GM12878 (cell line): ENCODE measurements at regions not wholly inside any gene's neighbourhood (a gene's known extent, or its start where the extent isn't known, plus 50 kb on each side); places are given as distances from the start of the nearest gene placed in this dataset.

Source experiments
- ATAC-seq: fragments of 200-7000 bp; cut with Tn5 transposase; 3 replicates; pipeline ENCODE4 v1.9.1; 2020; ENCODE audit warnings: mild to moderate bottlenecking, moderate library complexity
- BruUV-seq: library from RNA; stranded (reverse); fragments of 400-500 nt; replicated peaks from 2 replicates; lab custom pipeline; 2021; lab: Mats Ljungman, UMichigan
- CTCF ChIA-PET: fragments of 300-600 bp; sonication (Branson Sonifier 250); formaldehyde crosslinking; extraction: SDS; loops from one replicate; lab custom pipeline; 2021; ENCODE audit warnings: inconsistent platforms; lab: Yijun Ruan, JAX
- POLR2A ChIA-PET: fragments of 350-600 bp; formaldehyde crosslinking; extraction: SDS; loops from one replicate; lab custom pipeline; 2021; ENCODE audit warnings: inconsistent platforms; lab: Charles Lee
- RAD21 ChIA-PET: fragments of 300-600 bp; sonication (Branson Sonifier 250); formaldehyde crosslinking; loops from one replicate; lab custom pipeline; 2023; ENCODE audit warnings: antibody characterized with exemption; ENCODE audit not compliant: unreplicated experiment; lab: Charles Lee
- SMC1A ChIA-PET: fragments of 300-600 bp; sonication (Branson Sonifier 250); formaldehyde crosslinking; loops from one replicate; lab custom pipeline; 2023; ENCODE audit not compliant: unreplicated experiment, uncharacterized antibody; lab: Charles Lee
- DNase-seq: peaks from one replicate; pipeline ENCODE4 v3.0.0-alpha.2; 2011; ENCODE audit warnings: low read depth, low spot score
- FAIRE-seq: peaks from 3 replicates; lab custom pipeline; 2011; peaks lifted over from hg19 to GRCh38; lab: Jason Lieb, UNC
- H2AFZ ChIP-seq: 2 replicates; pipeline ENCODE4 v1.6.0; 2011; ENCODE audit warnings: low read depth, low read length, control low read depth; ENCODE audit not compliant: control insufficient read depth
- H3K27ac ChIP-seq: 2 replicates; pipeline ENCODE4 v1.5.1; 2011; ENCODE audit warnings: control low read depth; ENCODE audit not compliant: control insufficient read depth, insufficient read depth
- H3K27me3 ChIP-seq, 2 experiments: replicated peaks in 1 of 2; 2 replicates each; pipeline versions ENCODE4 v1.6.0 to v1.6.1; 2011; ENCODE audit warnings: low read length in 1 of 2; ENCODE audit not compliant: control insufficient read depth in 2 of 2, insufficient read depth in 2 of 2
- H3K36me3 ChIP-seq, 2 experiments: 2 replicates each; pipeline ENCODE4 v1.5.1; 2011; ENCODE audit warnings: low read length in 1 of 2; ENCODE audit not compliant: control insufficient read depth in 2 of 2, insufficient read depth in 2 of 2
- H3K4me1 ChIP-seq: 2 replicates; pipeline ENCODE4 v1.6.1; 2011; ENCODE audit warnings: mild to moderate bottlenecking, low read length, moderate library complexity, mixed read lengths; ENCODE audit not compliant: control insufficient read depth, insufficient read depth
- H3K4me2 ChIP-seq: 2 replicates; pipeline ENCODE4 v1.6.0; 2011; ENCODE audit warnings: control low read depth; ENCODE audit not compliant: control insufficient read depth, insufficient read depth
- H3K4me3 ChIP-seq: fragments of 200-600 bp; sonication (generic); 2 replicates; pipeline ENCODE4 v1.5.1; 2016
- H3K79me2 ChIP-seq: 2 replicates; pipeline ENCODE4 v1.6.0; 2011; ENCODE audit warnings: low read length; ENCODE audit not compliant: control insufficient read depth, insufficient read depth
- H3K9ac ChIP-seq: 2 replicates; pipeline ENCODE4 v1.8.0; 2011; ENCODE audit warnings: low read length, control low read depth, mixed read lengths; ENCODE audit not compliant: control insufficient read depth, insufficient read depth
- H3K9me3 ChIP-seq: replicated peaks from 3 replicates; pipeline ENCODE4 v1.5.1; 2011; ENCODE audit warnings: mild to moderate bottlenecking, low read length; ENCODE audit not compliant: control insufficient read depth, insufficient read depth
- H4K20me1 ChIP-seq: 2 replicates; pipeline ENCODE4 v1.6.0; 2011; ENCODE audit not compliant: control insufficient read depth, insufficient read depth
- CREB1 ChIP-seq: IDR thresholded peaks from 2 replicates; pipeline ENCODE4 v1.6.1; 2012; ENCODE audit warnings: low read depth, mild to moderate bottlenecking, inconsistent platforms
- CTCF ChIP-seq, 3 experiments: IDR thresholded peaks in 2 of 3; conservative IDR thresholded peaks in 1 of 3; 2 replicates each; pipeline ENCODE4 v1.5.1; 2011; ENCODE audit warnings: low read depth in 3 of 3, low read length in 3 of 3, mild to moderate bottlenecking in 3 of 3, control low read depth in 2 of 3, moderate library complexity in 2 of 3, inconsistent platforms in 1 of 3, mixed read lengths in 1 of 3; ENCODE audit not compliant: control insufficient read depth in 2 of 3, insufficient read depth in 1 of 3; ENCODE audit errors: extremely low read depth in 1 of 3
- CUX1 ChIP-seq: IDR thresholded peaks from 2 replicates; pipeline ENCODE4 v1.6.1; 2012; ENCODE audit warnings: improper control_type of control experiment, low read depth, low read length; ENCODE audit not compliant: insufficient replicate concordance
- ETV6 ChIP-seq, 2 experiments: fragments of 450-650 bp in 1 of 2; IDR thresholded peaks in 1 of 2; conservative IDR thresholded peaks in 1 of 2; 2 replicates each; pipeline ENCODE4 v1.6.1; 2014; ENCODE audit warnings: antibody characterized with exemption in 1 of 2, borderline replicate concordance in 1 of 2, low read depth in 1 of 2, mild to moderate bottlenecking in 1 of 2, moderate library complexity in 1 of 2
- IRF3 ChIP-seq: fragments of 450-650 bp; IDR thresholded peaks from 2 replicates; pipeline ENCODE4 v1.6.1; 2014; ENCODE audit warnings: mild to moderate bottlenecking
- KDM1A ChIP-seq: fragments of 200-600 bp; sonication (generic); IDR thresholded peaks from 2 replicates; pipeline ENCODE4 v1.6.1; 2016; ENCODE audit warnings: borderline replicate concordance
- MTA2 ChIP-seq: fragments of 450-650 bp; IDR thresholded peaks from 2 replicates; pipeline ENCODE4 v1.6.1; 2016; ENCODE audit warnings: low read depth, mild to moderate bottlenecking, moderate library complexity
- PML ChIP-seq: IDR thresholded peaks from 2 replicates; pipeline ENCODE4 v1.6.1; 2012; ENCODE audit warnings: low read length, inconsistent platforms
- SMC3 ChIP-seq: IDR thresholded peaks from 2 replicates; pipeline ENCODE4 v1.6.1; 2011; ENCODE audit warnings: low read length, improper control_type of control experiment, borderline replicate concordance
- TAF1 ChIP-seq: IDR thresholded peaks from 2 replicates; pipeline ENCODE4 v1.6.1; 2011; ENCODE audit warnings: mild to moderate bottlenecking, low read depth, low read length, borderline replicate concordance
- TCF3 ChIP-seq: IDR thresholded peaks from 2 replicates; pipeline ENCODE4 v1.6.1; 2012; ENCODE audit warnings: low read depth, mild to moderate bottlenecking, low read length, borderline replicate concordance; ENCODE audit not compliant: insufficient read depth
- USF2 ChIP-seq: IDR thresholded peaks from 2 replicates; pipeline ENCODE4 v1.6.1; 2011; ENCODE audit warnings: low read depth, low read length, improper control_type of control experiment, borderline replicate concordance
- ZNF622 ChIP-seq: fragments of 450-650 bp; IDR thresholded peaks from 2 replicates; pipeline ENCODE4 v1.6.1; 2017; ENCODE audit warnings: mild to moderate bottlenecking, inconsistent platforms
- WGBS: methylation state at CpG from one replicate; pipeline ENCODE4 v1.1.6; 2016; ENCODE audit warnings: low lambda C conversion rate; ENCODE audit not compliant: insufficient replicate concordance, insufficient coverage; ENCODE audit errors: missing lambda C conversion rate; 5-methylcytosine and 5-hydroxymethylcytosine counted together
- in situ Hi-C: fragments of 300-500 bp; cut with MboI; formaldehyde crosslinking; loops from 9 replicates; pipeline ENCODE4 v1.14.3; 2018; ENCODE audit warnings: mixed read lengths
- intact Hi-C: fragments of 100-400 bp; cut with micrococcal nuclease; formaldehyde crosslinking; loops from one replicate; pipeline ENCODE4 v1.14.2; 2022; ENCODE audit not compliant: unreplicated experiment

- Histone ChIP-seq H3K4me1 (no peaks in the 10 kb centered on the region), H2AFZ (no peak overlapping the region), H3K36me3 (no peaks in the 10 kb centered on the region), H4K20me1 (no peaks in the 10 kb centered on the region; the same call in 1 of the 2 replicates), H3K27me3 (no peaks in the 10 kb centered on the region; a peak in 1 of 4 replicates), H3K9ac (no peak overlapping the region), H3K4me3 (no peak overlapping the region), H3K4me2 (no peak overlapping the region), H3K79me2 (no peaks in the 10 kb centered on the region), H3K9me3 (no peaks in the 10 kb centered on the region), H3K27ac (no peak overlapping the region)
- in situ Hi-C loops, result no loop called here
- RAD21 ChIA-PET, result no interaction called here
- no peak for FAIRE-seq
- SMC1A ChIA-PET, result no interaction called here
- intact Hi-C loops, result no loop called here
- POLR2A ChIA-PET, result interaction anchor here (0.5 kb wide), 1 partner anchor 506 kb away, joined by 5 read pairs; no protein-coding TSS in a partner anchor
- BruUV-seq, result no TSS peak
- 49% methylated on average over 28 of the region's 28 CpGs for WGBS
- DNase-seq, result no peak
- no peak for ATAC-seq
- CTCF ChIA-PET, result no interaction called here
- TF ChIP-seq IRF3, result no peak
- TF ChIP-seq CTCF (IDR thresholded peaks at IDR 0.05 in 2 of 3, conservative IDR thresholded peaks at IDR 0.05 in 1 of 3; ENCODE audit: control insufficient read depth in 2 of 3, extremely low read depth in 1 of 3, insufficient read depth in 1 of 3, low read depth in 3 of 3, low read length in 3 of 3), result no peak
- no peak for TF ChIP-seq CREB1
- no peak for TF ChIP-seq MTA2
- no peak for TF ChIP-seq USF2
- TF ChIP-seq SMC3, result no peak
- no peak for TF ChIP-seq PML
- TF ChIP-seq TCF3, result no peak
- no peak for TF ChIP-seq KDM1A
- TF ChIP-seq CUX1, result no peak
- no peak for TF ChIP-seq TAF1
- no peak for TF ChIP-seq ETV6 (conservative IDR thresholded peaks at IDR 0.05 in 1 of 2, IDR thresholded peaks at IDR 0.05 in 1 of 2; ENCODE audit: borderline replicate concordance in 1 of 2, low read depth in 1 of 2)
- no peak for TF ChIP-seq ZNF622
Observed at GRCh38 chr11:134524896-134525845, 113.1 kb upstream of the B3GAT1 start.
